Stomach (tissue), 4 donors: ENCODE measurements at regions not wholly inside any gene's neighbourhood (a gene's known extent, or its start where the extent isn't known, plus 50 kb on each side); places are given as distances from the start of the nearest gene placed in this dataset.

Source experiments
- CTCF ChIP-seq, 7 experiments: fragments of 450-650 bp in 4 of 7; fragments of 200-600 bp in 3 of 7; sonication (generic) in 3 of 7; IDR thresholded peaks; one replicate each; pipeline ENCODE4 v1.5.1; 2016 to 2019; ENCODE audit warnings: antibody characterized with exemption in 7 of 7, control low read depth in 2 of 7, mild to moderate bottlenecking in 1 of 7
- POLR2A ChIP-seq, 4 donors: fragments of 450-650 bp; IDR thresholded peaks; one replicate each; pipeline ENCODE4 v1.6.1; 2016; ENCODE audit warnings: antibody characterized with exemption in 4 of 4, control low read depth in 2 of 4, mild to moderate bottlenecking in 1 of 4, moderate library complexity in 1 of 4

GRCh38 chr3:14265246-14265962 is 86.8 kb downstream of the LSM3 start:
- TF ChIP-seq POLR2A (IDR thresholded peaks at IDR 0.05) (no peak), CTCF (IDR thresholded peaks at IDR 0.05) (no peak)
